ENCODE measurements at regions not wholly inside any gene's neighbourhood (a gene's known extent, or its start where the extent isn't known, plus 50 kb on each side); places are given as distances from the start of the nearest gene placed in this dataset.

DNA sequence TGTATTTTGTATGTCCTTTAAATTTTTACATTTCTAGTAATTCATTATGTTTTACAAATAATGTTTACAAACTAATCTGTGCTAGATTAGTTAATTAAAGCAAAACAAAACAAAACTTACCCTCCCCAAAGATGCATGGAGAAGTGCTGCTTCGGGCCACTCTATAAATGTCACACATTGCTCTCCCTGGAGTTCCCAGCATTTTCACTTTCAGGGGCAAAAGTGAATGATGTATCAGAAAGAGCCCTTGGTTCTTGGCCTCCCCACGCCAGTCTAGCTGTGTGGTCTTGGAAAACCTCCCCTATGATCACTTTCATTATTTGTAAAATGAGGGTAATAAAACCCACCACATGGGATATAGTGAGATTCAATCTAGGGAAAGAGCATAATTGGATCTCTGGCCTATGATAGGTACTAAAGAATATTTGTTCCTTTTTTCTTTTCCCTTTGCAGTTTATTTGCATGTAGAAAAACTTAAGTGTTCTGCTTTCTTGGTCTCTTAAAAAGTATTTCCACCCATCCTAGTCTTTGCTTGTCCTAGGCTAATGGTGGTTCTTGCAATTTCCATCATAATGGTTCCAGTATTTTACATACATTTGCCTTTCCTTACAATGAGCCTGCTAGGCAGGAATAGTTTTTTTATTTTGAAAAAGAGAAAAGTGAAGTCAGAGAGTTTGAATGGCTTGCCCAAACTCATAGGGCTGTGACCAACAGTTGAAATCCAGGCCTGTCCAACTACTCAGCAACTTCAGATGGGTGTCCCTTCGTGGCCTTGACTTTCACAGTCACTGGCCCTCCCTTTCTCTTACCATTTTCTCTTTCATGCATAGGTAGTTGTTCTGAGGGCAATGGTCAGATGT is 184.5 kb upstream of the KLF4 start:
- Histone ChIP-seq H3K4me3 (ENCODE audit: low read depth, low read length) (peak overlapping the region; percentile 19; the same call in 1 of the 2 replicates), H3K9ac (ENCODE audit: low read length) (peak overlapping the region; percentile 25)

DNA sequence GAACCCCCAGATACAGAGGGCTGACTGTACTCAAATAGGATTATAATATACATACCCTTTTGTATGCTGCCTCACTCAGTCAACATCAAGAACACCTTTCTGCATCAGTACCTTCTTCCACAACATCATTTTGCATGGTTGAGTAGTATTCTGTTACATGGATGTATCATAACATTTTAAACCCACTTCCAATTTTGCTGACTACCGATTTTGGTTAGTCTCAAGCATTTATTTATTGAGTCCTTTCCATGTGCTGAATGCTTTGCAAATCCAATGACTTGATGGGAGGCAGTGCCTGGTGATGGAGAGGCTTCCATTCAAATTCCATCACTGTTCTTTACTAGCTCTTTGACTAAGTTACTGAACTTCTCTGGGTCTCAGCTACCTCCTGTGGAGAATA is 182.0 kb upstream of the KLF4 start:
- no peaks in the 10 kb centered on the region for H3K27me3 ChIP-seq (ENCODE audit: control insufficient read depth, insufficient read depth, low read length)
- H3K27ac ChIP-seq (ENCODE audit: low read depth, low read length): no peak overlapping the region
- H3K36me3 ChIP-seq (ENCODE audit: control insufficient read depth, insufficient read depth, low read length): no peaks in the 10 kb centered on the region
- H3K4me3 ChIP-seq (ENCODE audit: low read depth, low read length): no peak overlapping the region
- H3K9me3 ChIP-seq (ENCODE audit: control insufficient read depth, insufficient read depth, low read depth, low read length): no peaks in the 10 kb centered on the region
- H3K9ac ChIP-seq (ENCODE audit: low read length): no peak overlapping the region
- H3K4me1 ChIP-seq (ENCODE audit: control insufficient read depth, insufficient read depth, low read length): peaks cover 27% of the 10 kb centered on the region

More for the DNA sequence above, 184.5 kb upstream of the KLF4 start:
- no peaks in the 10 kb centered on the region for H3K36me3 ChIP-seq (ENCODE audit: control insufficient read depth, insufficient read depth, low read length)
- no peaks in the 10 kb centered on the region for H3K27me3 ChIP-seq (ENCODE audit: control insufficient read depth, insufficient read depth, low read length)
- H3K27ac ChIP-seq (ENCODE audit: low read depth, low read length): peak overlapping the region; percentile 77
- no peaks in the 10 kb centered on the region for H3K9me3 ChIP-seq (ENCODE audit: control insufficient read depth, insufficient read depth, low read depth, low read length)
- H3K4me1 ChIP-seq (ENCODE audit: control insufficient read depth, insufficient read depth, low read length): peaks cover 27% of the 10 kb centered on the region

DNA sequence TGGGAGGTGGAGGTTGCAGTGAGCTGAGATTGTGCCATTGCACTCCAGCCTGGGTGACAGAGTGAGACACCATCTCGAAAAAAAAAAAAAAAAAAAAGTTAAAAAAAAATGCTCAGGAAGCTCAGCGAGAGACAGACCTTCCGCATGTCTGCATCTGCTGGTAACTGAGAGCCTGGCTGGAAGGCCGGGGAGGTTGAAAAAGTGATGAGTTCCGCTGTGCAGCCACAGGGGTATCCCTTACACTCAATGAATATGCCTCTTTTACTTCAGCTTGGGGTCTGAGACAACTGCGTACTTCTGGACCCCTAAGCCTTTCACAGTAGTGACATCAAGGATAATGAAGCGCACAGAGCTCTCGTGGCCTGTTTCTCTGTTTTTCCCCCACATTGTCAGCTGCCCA is 179.9 kb upstream of the KLF4 start:
- Histone ChIP-seq H3K4me1 (ENCODE audit: control insufficient read depth, insufficient read depth, low read length) (peaks cover 12% of the 10 kb centered on the region), H3K4me3 (ENCODE audit: low read depth, low read length) (no peak overlapping the region), H3K36me3 (ENCODE audit: control insufficient read depth, insufficient read depth, low read length) (no peaks in the 10 kb centered on the region), H3K9ac (ENCODE audit: low read length) (no peak overlapping the region), H3K27me3 (ENCODE audit: control insufficient read depth, insufficient read depth, low read length) (no peaks in the 10 kb centered on the region), H3K27ac (ENCODE audit: low read depth, low read length) (no peak overlapping the region), H3K9me3 (ENCODE audit: control insufficient read depth, insufficient read depth, low read depth, low read length) (no peaks in the 10 kb centered on the region)

DNA sequence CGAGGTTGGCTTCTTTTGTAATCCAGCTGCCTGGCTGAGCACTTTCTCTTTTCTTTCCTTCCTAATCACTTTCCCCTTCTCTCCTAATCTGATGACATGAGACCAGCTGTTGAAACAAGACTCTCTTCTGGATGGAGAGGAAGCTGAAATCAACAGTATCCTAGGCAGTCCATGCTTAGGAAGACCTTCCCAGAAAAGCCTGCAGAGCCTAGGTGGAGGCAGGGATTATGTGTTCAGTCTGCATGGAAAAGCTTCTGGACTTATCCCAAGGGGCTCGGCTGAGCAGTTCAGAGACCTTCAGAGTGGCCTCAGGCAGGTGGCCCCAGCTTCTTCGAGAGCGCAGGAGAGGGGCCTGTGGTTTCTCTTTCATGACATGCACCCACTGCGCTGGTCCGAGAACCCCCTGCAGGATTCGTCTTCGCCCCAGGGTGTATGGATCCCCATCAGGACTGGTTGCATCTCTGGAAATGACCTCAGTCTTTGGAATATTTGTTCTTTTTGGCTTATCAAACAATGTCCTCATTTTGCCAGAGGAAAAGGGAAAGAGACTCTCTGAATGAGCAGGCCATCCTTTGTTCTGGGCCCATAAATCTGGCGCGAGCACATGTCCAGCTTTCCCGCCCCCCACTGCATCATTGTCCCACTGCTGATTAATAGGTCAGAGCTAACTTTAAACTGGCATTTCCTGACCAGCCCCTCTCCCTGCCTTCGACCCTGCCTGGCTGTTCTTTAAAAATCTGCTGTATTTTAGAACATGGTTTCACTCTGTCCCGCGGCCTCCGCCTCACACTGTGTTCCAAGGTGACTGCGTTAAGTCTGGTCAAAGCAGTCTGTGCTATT is 177.9 kb upstream of the KLF4 start:
- Histone ChIP-seq H3K9me3 (ENCODE audit: control insufficient read depth, insufficient read depth, low read depth, low read length) (no peaks in the 10 kb centered on the region), H3K36me3 (ENCODE audit: control insufficient read depth, insufficient read depth, low read length) (no peaks in the 10 kb centered on the region), H3K4me1 (ENCODE audit: control insufficient read depth, insufficient read depth, low read length) (no peaks in the 10 kb centered on the region), H3K27me3 (ENCODE audit: control insufficient read depth, insufficient read depth, low read length) (no peaks in the 10 kb centered on the region), H3K9ac (ENCODE audit: low read length) (no peak overlapping the region), H3K4me3 (ENCODE audit: low read depth, low read length) (no peak overlapping the region), H3K27ac (ENCODE audit: low read depth, low read length) (no peak overlapping the region)

DNA sequence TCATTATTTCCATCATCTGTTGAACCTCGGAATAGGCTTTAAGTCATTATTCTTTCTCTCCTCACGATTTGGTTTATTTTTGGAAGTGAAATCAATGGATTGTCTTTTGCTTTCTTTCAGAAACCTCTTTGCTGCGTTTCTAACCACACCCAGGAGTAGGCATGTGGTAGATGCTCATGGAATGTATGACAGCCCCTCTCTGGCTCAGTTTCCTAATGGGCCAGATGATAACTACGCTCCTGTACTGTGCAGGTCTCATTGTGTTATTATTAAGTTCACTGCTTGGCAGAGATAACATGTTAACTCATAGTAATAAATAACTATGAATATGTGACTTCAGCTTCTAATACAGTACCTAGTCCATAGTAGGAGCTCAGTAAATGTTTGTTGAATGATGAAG is 175.5 kb upstream of the KLF4 start:
- no peak overlapping the region for H3K27ac ChIP-seq (ENCODE audit: low read depth, low read length)
- no peaks in the 10 kb centered on the region for H3K36me3 ChIP-seq (ENCODE audit: control insufficient read depth, insufficient read depth, low read length)
- H3K27me3 ChIP-seq (ENCODE audit: control insufficient read depth, insufficient read depth, low read length): no peaks in the 10 kb centered on the region

DNA sequence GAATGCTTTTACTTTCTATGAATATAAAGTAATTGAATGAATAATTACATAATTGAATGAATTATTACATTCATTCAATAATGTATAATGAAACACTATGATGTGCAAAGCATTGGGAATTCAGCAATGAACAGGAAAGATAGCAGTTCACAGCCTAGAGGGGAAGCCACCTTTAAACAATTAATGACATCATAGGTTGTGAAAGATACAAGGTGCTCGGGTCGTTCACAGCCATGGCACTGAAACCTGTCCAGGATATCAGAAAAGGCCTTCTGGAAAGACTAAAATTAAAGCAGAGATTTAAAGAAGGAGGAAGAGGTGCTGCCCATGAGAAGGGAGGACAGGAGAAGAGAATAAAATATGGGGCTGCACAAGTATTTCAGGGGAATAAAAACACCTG is 171.4 kb upstream of the KLF4 start:
- no peak overlapping the region for H3K4me3 ChIP-seq (ENCODE audit: low read depth, low read length)
- H3K27me3 ChIP-seq (ENCODE audit: control insufficient read depth, insufficient read depth, low read length): no peaks in the 10 kb centered on the region
- no peaks in the 10 kb centered on the region for H3K36me3 ChIP-seq (ENCODE audit: control insufficient read depth, insufficient read depth, low read length)
- H3K9ac ChIP-seq (ENCODE audit: low read length): no peak overlapping the region
- H3K9me3 ChIP-seq (ENCODE audit: control insufficient read depth, insufficient read depth, low read depth, low read length): peaks cover 9% of the 10 kb centered on the region; the same call in 1 of the 2 replicates
- no peak overlapping the region for H3K27ac ChIP-seq (ENCODE audit: low read depth, low read length)
- H3K4me1 ChIP-seq (ENCODE audit: control insufficient read depth, insufficient read depth, low read length): no peaks in the 10 kb centered on the region

More for the DNA sequence above, 175.5 kb upstream of the KLF4 start:
- Histone ChIP-seq H3K4me1 (ENCODE audit: control insufficient read depth, insufficient read depth, low read length) (no peaks in the 10 kb centered on the region), H3K4me3 (ENCODE audit: low read depth, low read length) (no peak overlapping the region), H3K9ac (ENCODE audit: low read length) (no peak overlapping the region), H3K9me3 (ENCODE audit: control insufficient read depth, insufficient read depth, low read depth, low read length) (no peaks in the 10 kb centered on the region)

DNA sequence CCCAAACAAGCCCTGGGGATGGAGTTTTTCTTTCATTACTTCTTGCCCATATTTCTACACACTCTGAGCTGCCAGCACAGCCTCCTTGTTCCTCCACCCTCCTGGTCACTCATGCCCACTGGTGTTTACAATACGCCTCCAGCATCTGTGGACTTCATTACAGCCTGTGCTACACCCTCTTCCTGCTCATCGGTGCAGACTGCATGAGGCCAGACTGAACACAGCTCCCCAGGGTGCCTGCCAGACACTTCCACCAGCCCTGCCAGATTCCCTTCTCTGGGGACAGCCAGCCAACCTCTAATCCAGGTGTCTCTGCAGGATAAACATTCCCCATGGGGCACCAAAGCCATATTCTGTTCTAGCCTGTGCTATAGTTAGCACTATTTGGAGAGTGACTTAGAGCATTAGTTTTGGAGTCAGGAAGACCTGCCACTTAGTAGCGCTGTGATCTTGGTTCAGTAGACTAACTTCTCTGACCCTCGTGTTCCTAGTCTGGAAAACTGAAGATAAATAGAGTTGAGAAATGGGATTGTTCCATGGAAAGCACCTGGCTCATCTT is 163.8 kb upstream of the KLF4 start:
- H3K9me3 ChIP-seq (ENCODE audit: control insufficient read depth, insufficient read depth, low read depth, low read length): peaks cover 9% of the 10 kb centered on the region; the same call in 1 of the 2 replicates
- H3K9ac ChIP-seq (ENCODE audit: low read length): no peak overlapping the region
- no peaks in the 10 kb centered on the region for H3K4me1 ChIP-seq (ENCODE audit: control insufficient read depth, insufficient read depth, low read length)
- H3K27me3 ChIP-seq (ENCODE audit: control insufficient read depth, insufficient read depth, low read length): no peaks in the 10 kb centered on the region
- no peak overlapping the region for H3K4me3 ChIP-seq (ENCODE audit: low read depth, low read length)
- no peak overlapping the region for H3K27ac ChIP-seq (ENCODE audit: low read depth, low read length)
- no peaks in the 10 kb centered on the region for H3K36me3 ChIP-seq (ENCODE audit: control insufficient read depth, insufficient read depth, low read length)

DNA sequence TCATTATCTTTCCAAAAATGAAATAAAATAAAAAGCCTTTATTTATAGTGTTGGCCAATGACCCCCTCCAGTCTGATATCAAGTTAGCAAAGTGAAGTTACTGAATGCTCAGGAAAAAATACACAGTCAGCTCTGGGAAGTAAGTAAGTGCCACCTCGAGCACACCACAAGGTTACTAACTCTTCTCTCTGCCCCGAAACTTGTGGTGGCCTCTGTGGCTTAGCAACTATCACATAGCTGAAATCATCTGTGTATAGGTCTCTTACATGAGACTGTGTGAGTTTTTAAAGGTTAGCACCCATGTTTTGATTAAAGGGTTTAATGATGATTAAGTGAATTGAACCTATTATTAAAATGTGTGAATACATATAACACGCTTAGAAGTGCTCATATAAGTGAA is 161.4 kb upstream of the KLF4 start:
- Histone ChIP-seq H3K4me3 (ENCODE audit: low read depth, low read length) (no peak overlapping the region), H3K27me3 (ENCODE audit: control insufficient read depth, insufficient read depth, low read length) (no peaks in the 10 kb centered on the region), H3K9ac (ENCODE audit: low read length) (no peak overlapping the region), H3K36me3 (ENCODE audit: control insufficient read depth, insufficient read depth, low read length) (no peaks in the 10 kb centered on the region), H3K9me3 (ENCODE audit: control insufficient read depth, insufficient read depth, low read depth, low read length) (0 out of 2 replicates have a peak, but pooled peaks cover under 1% of the 10 kb centered on the region), H3K4me1 (ENCODE audit: control insufficient read depth, insufficient read depth, low read length) (no peaks in the 10 kb centered on the region), H3K27ac (ENCODE audit: low read depth, low read length) (no peak overlapping the region)

DNA sequence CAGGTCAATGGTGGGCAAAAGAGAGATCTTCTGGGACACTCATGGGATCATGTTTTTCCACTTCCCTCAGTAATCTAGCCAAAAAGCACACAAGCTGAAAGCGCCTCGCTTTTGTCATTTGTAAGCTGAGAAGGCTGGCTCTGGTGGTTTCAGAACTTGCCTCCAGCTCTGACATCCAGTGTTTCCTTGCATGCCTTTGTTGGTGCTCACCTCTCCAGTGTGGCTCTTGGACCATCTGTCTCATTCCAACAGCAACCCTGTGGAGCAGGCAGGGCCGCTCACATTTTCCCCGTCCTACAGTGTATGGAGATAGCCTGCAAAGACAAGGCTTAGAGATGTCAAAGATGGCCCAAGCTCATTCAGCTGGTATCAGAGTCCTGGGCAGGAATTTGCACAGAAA is 160.8 kb upstream of the KLF4 start:
- H3K9ac ChIP-seq (ENCODE audit: low read length): no peak overlapping the region
- H3K27ac ChIP-seq (ENCODE audit: low read depth, low read length): no peak overlapping the region
- no peaks in the 10 kb centered on the region for H3K4me1 ChIP-seq (ENCODE audit: control insufficient read depth, insufficient read depth, low read length)
- no peak overlapping the region for H3K4me3 ChIP-seq (ENCODE audit: low read depth, low read length)
- H3K36me3 ChIP-seq (ENCODE audit: control insufficient read depth, insufficient read depth, low read length): no peaks in the 10 kb centered on the region
- no peaks in the 10 kb centered on the region for H3K9me3 ChIP-seq (ENCODE audit: control insufficient read depth, insufficient read depth, low read depth, low read length)
- no peaks in the 10 kb centered on the region for H3K27me3 ChIP-seq (ENCODE audit: control insufficient read depth, insufficient read depth, low read length)

DNA sequence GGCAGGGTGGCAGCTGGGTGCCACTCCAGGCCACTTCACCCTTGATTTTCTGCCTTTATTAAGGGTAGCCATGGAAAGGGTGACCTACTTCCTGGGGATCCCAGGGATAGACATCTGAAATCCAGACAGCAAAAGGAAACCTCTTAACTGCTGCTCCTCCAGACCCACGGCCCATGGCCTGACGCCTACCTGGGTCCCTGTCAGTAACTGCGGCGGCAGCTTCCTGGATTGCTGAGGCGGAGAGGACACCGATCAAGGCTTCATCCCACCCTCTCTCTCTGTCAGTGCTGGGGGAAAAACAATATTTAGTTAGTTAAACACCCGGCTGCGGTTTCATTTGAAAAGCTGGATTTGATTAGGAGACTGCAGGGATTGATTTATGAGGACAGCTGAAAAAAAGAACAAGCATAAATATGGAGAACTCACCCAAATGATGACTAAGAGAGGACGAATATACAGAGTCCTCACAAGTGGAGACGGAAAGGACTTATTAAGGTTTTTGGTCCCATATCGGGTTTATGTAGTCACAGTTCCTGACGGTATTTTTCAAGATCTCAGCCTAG is 158.7 kb upstream of the KLF4 start:
- no peak overlapping the region for H3K27ac ChIP-seq (ENCODE audit: low read depth, low read length)
- no peak overlapping the region for H3K9ac ChIP-seq (ENCODE audit: low read length)
- H3K36me3 ChIP-seq (ENCODE audit: control insufficient read depth, insufficient read depth, low read length): no peaks in the 10 kb centered on the region
- no peaks in the 10 kb centered on the region for H3K27me3 ChIP-seq (ENCODE audit: control insufficient read depth, insufficient read depth, low read length)
- no peaks in the 10 kb centered on the region for H3K4me1 ChIP-seq (ENCODE audit: control insufficient read depth, insufficient read depth, low read length)
- H3K9me3 ChIP-seq (ENCODE audit: control insufficient read depth, insufficient read depth, low read depth, low read length): no peaks in the 10 kb centered on the region
- no peak overlapping the region for H3K4me3 ChIP-seq (ENCODE audit: low read depth, low read length)

All from HUES6 (cell line).